UCSD-AML1 (cell line): ENCODE measurements at regions not wholly inside any gene's neighbourhood (a gene's known extent, or its start where the extent isn't known, plus 50 kb on each side); places are given as distances from the start of the nearest gene placed in this dataset.
"Not testable (repeated sequence)": the region's sequence is repeated elsewhere in the genome, so short reads cannot be mapped to it uniquely, and the experiment has no call there.

ENCODE experiments used
- DNase-seq: peaks from one replicate; lab custom pipeline; 2025; ENCODE audit not compliant: unreplicated experiment; lab: John Stamatoyannopoulos, UW

DNA sequence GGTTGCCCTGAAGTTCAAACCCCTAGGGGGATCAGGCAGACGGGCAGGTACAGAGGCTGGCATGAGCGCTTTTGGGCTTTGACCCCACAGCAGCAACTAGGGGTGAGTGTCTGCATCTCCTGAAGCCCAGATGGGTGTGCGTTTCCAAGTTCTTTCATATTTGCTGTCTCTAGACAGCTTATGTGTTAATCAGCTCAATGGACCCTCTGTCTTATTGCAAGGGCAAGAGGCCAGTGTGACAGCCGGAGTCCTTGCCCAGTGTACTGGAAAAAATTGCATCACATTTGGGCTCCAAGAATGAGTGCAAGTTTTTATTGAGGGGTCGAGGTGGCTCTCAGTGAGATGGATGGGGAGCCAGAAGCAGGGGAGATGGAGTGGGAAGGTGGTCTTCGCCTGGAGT lies 1863.7 kb upstream of the RAG2 start:
- no peak for DNase-seq

- no peak for DNase-seq
Measured at GRCh38 chr11:38460896-38461295, 1862.9 kb upstream of the RAG2 start.

- DNase-seq, result no peak
Measured at GRCh38 chr11:38460429-38460828, 1862.4 kb upstream of the RAG2 start.

GRCh38 chr11:38456371-38456770 lies 1858.3 kb upstream of the RAG2 start:
- DNase-seq, result no peak

GRCh38 chr11:38448284-38448683 lies 1850.2 kb upstream of the RAG2 start:
- no peak for DNase-seq

GRCh38 chr11:38446336-38446735 lies 1848.3 kb upstream of the RAG2 start:
- no peak for DNase-seq

- no peak for DNase-seq
Measured at GRCh38 chr11:38438091-38438490, 1840.1 kb upstream of the RAG2 start.

DNA sequence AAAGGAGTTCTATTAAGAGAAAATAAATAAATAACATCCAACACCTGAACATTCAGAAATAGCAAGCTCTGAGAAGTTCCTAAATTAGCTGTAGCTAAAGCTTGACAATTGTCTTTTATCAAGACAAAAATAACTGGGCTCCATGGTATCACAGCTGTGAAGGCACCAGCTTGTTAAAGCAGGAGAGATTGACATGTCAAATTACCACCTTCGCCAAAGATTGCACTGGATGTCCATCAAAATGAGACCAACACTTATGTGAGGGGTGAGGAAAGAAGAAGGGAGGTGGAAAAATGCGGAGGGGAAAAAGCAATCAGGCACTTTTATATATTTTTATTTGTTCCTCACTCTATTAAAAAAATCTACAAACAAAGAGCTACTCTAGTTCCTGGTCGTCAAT lies 1827.5 kb upstream of the RAG2 start:
- no peak for DNase-seq

- DNase-seq, result no peak
Measured at GRCh38 chr11:38423042-38423441, 1825.0 kb upstream of the RAG2 start.

DNA sequence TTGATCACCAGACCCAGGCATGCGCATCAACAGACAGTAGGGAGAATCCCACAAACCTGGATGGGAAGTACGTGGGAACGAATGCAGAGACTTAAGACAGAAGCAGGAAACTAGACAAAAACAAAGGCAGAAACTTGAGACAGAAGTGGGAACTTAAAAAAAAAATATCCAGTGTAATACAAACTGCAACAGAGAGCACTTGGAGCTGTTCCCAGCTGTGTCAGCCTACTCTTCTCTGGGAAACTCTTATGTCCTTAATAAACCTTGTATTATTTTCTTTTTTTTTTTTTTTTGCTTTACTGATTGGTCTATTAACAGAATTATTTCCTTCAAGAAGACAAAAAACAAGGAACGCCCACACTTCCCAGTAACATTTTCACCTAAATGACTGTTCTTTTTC lies 1818.1 kb upstream of the RAG2 start:
- no peak for DNase-seq

DNA sequence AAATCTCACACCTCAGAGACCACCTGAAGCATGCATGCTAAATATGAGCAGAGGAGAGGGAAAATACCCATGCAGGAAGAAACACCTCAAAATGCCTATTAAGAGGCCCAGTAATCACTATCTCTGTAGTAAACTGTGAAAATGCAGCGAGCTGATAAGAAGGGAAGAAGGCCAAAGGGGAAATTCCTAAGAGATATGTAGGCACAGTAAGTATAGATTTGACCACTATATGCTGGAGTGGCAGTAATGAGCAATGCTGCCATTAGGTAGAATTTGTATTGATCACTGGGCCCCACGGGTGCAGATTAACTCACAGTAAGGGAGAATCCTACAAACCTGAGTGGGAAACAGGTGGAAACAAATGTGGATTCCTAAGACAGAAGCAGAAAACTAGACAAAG lies 1813.1 kb upstream of the RAG2 start:
- no peak for DNase-seq

- DNase-seq, result no peak
Measured at GRCh38 chr11:38402063-38402462, 1804.0 kb upstream of the RAG2 start.

DNA sequence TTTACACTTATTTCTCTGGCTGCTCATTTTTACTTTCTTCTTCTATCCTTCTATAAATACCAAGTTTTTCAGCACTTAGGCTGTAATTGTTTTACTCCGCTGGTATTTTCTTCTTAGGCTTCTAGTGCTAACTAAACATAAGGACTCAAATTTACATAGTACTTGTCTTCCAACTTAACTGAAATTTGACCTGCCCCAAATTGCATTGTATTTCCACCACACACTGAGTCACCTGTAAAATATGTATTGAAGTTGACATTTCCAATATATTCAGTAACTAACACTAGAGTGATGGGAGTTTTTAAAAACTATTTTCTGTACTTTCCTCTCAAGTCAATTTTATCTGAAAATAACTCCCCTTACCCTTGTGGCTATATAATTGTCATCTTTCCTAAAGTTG lies 1794.1 kb upstream of the RAG2 start:
- DNase-seq, result no peak

DNA sequence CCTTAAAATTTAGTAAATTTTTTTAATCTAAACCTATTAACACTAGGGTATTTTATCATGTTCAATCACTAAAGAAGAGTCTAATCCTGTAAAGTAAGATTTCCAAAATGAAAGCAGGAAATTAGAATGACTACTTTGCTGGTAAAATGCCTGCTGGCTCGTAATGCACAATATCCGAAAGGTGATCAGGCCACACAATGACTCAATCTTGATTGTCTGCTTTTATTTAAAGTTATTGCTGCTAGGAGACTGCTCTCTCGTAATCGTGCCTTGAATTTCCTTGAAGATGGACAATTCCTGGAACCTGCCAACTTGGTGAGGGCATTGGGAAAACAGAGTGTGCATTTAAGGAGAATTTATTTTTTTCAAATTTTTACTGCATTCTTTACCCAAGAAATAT lies 1786.5 kb upstream of the RAG2 start:
- DNase-seq, result no peak

DNA sequence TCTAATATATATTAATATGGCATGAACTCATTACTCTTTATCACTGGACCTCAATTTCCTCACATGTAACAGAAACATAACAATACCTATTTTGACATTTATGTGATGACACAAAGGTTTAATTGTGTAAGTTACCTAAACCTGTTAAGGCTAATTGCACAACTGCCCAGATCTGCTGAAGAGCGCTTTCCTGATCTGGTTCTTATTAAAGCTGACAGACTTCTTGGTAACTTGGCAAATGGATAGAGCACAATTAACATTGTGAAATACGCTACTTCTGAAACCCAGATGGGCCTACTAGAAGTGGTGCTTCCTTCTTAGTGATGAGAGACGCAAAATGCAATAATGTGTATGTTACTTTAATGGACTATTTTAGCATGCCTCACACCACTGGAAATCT lies 1767.2 kb upstream of the RAG2 start:
- no peak for DNase-seq

GRCh38 chr11:38356255-38356654 lies 1758.2 kb upstream of the RAG2 start:
- no peak for DNase-seq

- no peak for DNase-seq
Measured at GRCh38 chr11:38345286-38345685, 1747.2 kb upstream of the RAG2 start.

GRCh38 chr11:38341612-38342011 lies 1743.6 kb upstream of the RAG2 start:
- DNase-seq, result not testable (repeated sequence)

GRCh38 chr11:38339835-38340440 lies 1741.9 kb upstream of the RAG2 start:
- DNase-seq, result no peak

DNA sequence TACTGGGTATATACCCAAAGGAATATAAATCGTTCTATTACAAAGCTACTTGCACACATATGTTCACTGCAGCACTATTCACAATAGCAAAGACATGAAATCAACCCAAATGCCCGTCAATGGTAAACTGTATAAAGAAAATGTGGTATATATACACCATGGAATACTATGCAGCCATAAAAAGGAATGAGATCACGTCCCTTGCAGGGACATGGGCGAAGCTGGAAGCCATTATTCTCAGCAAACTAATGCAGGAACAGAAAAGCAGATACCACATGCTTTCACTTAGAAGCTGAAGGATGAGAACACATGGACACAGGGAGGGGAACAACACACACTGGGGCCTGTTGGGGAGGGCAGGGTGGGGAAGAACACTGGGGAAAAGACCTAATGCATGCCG lies 1740.0 kb upstream of the RAG2 start:
- not testable (repeated sequence) for DNase-seq

- no peak for DNase-seq
Measured at GRCh38 chr11:38332046-38332445, 1734.0 kb upstream of the RAG2 start.

- DNase-seq, result no peak
Measured at GRCh38 chr11:38330578-38330977, 1732.5 kb upstream of the RAG2 start.

- peak; percentile 4 for DNase-seq
Measured at GRCh38 chr11:38323961-38324761, 1726.1 kb upstream of the RAG2 start.
